D721Med (cell line): ENCODE measurements at regions not wholly inside any gene's neighbourhood (a gene's known extent, or its start where the extent isn't known, plus 50 kb on each side); places are given as distances from the start of the nearest gene placed in this dataset.
A peak's percentile ranks its signal among the peaks of the same experiment; 100 is the strongest.

Experiments used
- DNase-seq: peaks from one replicate; pipeline ENCODE4 v3.0.0; 2011; ENCODE audit warnings: low spot score; ENCODE audit not compliant: insufficient read length
- FAIRE-seq: peaks from 2 replicates; lab custom pipeline; 2011; peaks lifted over from hg19 to GRCh38; lab: Jason Lieb, UNC
- CTCF ChIP-seq: IDR thresholded peaks from 2 replicates; pipeline ENCODE4 v1.5.1; 2012; ENCODE audit warnings: mild to moderate bottlenecking, control low read depth; ENCODE audit not compliant: insufficient read depth; ENCODE audit errors: missing control alignments

GRCh38 chr9:110050925-110051355 is 157.0 kb downstream of the C9orf152 start:
- TF ChIP-seq CTCF, result no peak
- FAIRE-seq, result no peak
- DNase-seq, result no peak

GRCh38 chr9:110056062-110056461 is 151.9 kb downstream of the C9orf152 start:
- TF ChIP-seq CTCF, result no peak
- DNase-seq, result no peak
- no peak for FAIRE-seq

GRCh38 chr9:110058304-110058953 is 149.5 kb downstream of the C9orf152 start:
- FAIRE-seq (no peak), DNase-seq (no peak)
- peak; percentile 53 for TF ChIP-seq CTCF

GRCh38 chr9:110059461-110059860 is 148.5 kb downstream of the C9orf152 start:
- DNase-seq (no peak), FAIRE-seq (no peak)
- TF ChIP-seq CTCF, result no peak

GRCh38 chr9:110064803-110065202 is 143.2 kb downstream of the C9orf152 start:
- FAIRE-seq (no peak), DNase-seq (no peak)
- no peak for TF ChIP-seq CTCF

GRCh38 chr9:110065532-110065931 is 142.4 kb downstream of the C9orf152 start:
- no peak for TF ChIP-seq CTCF
- FAIRE-seq, result no peak
- DNase-seq, result no peak

- TF ChIP-seq CTCF, result no peak
These were observed 140.8 kb downstream of the C9orf152 start for GRCh38 chr9:110066929-110067716.

More at GRCh38 chr9:110066929-110067716, 140.8 kb downstream of the C9orf152 start:
- DNase-seq (no peak), FAIRE-seq (no peak)
